ENCODE measurements at regions not wholly inside any gene's neighbourhood (a gene's known extent, or its start where the extent isn't known, plus 50 kb on each side); places are given as distances from the start of the nearest gene placed in this dataset.

GRCh38 chr6:164035900-164036485 is 621.5 kb downstream of the QKI start:
- TF ChIP-seq YY1 (IDR thresholded peaks at IDR 0.05; ENCODE audit: extremely low read depth, insufficient replicate concordance, low read depth, low read length) (no peak), EZH2 (IDR thresholded peaks at IDR 0.05) (no peak), POLR2AphosphoS5 (IDR thresholded peaks at IDR 0.05; ENCODE audit: low read depth, low read length) (no peak), POLR2A (IDR thresholded peaks at IDR 0.05; ENCODE audit: borderline replicate concordance, extremely low read depth, insufficient read depth, insufficient read length) (no peak), EZH2phosphoT487 (IDR thresholded peaks at IDR 0.05; ENCODE audit: borderline replicate concordance) (no peak), RAD21 (IDR thresholded peaks at IDR 0.05; ENCODE audit: low read depth) (no peak)
- TF ChIP-seq, protein P1, sequence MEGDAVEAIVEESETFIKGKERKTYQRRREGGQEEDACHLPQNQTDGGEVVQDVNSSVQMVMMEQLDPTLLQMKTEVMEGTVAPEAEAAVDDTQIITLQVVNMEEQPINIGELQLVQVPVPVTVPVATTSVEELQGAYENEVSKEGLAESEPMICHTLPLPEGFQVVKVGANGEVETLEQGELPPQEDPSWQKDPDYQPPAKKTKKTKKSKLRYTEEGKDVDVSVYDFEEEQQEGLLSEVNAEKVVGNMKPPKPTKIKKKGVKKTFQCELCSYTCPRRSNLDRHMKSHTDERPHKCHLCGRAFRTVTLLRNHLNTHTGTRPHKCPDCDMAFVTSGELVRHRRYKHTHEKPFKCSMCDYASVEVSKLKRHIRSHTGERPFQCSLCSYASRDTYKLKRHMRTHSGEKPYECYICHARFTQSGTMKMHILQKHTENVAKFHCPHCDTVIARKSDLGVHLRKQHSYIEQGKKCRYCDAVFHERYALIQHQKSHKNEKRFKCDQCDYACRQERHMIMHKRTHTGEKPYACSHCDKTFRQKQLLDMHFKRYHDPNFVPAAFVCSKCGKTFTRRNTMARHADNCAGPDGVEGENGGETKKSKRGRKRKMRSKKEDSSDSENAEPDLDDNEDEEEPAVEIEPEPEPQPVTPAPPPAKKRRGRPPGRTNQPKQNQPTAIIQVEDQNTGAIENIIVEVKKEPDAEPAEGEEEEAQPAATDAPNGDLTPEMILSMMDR (IDR thresholded peaks at IDR 0.05 in 2 of 3, conservative IDR thresholded peaks at IDR 0.05 in 1 of 3; ENCODE audit: borderline replicate concordance in 1 of 3, insufficient read depth in 1 of 3, low read depth in 2 of 3, low read length in 2 of 3): no peak
- TF ChIP-seq, protein P2, sequence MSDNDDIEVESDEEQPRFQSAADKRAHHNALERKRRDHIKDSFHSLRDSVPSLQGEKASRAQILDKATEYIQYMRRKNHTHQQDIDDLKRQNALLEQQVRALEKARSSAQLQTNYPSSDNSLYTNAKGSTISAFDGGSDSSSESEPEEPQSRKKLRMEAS (IDR thresholded peaks at IDR 0.05): no peak
- TF ChIP-seq, protein P3, sequence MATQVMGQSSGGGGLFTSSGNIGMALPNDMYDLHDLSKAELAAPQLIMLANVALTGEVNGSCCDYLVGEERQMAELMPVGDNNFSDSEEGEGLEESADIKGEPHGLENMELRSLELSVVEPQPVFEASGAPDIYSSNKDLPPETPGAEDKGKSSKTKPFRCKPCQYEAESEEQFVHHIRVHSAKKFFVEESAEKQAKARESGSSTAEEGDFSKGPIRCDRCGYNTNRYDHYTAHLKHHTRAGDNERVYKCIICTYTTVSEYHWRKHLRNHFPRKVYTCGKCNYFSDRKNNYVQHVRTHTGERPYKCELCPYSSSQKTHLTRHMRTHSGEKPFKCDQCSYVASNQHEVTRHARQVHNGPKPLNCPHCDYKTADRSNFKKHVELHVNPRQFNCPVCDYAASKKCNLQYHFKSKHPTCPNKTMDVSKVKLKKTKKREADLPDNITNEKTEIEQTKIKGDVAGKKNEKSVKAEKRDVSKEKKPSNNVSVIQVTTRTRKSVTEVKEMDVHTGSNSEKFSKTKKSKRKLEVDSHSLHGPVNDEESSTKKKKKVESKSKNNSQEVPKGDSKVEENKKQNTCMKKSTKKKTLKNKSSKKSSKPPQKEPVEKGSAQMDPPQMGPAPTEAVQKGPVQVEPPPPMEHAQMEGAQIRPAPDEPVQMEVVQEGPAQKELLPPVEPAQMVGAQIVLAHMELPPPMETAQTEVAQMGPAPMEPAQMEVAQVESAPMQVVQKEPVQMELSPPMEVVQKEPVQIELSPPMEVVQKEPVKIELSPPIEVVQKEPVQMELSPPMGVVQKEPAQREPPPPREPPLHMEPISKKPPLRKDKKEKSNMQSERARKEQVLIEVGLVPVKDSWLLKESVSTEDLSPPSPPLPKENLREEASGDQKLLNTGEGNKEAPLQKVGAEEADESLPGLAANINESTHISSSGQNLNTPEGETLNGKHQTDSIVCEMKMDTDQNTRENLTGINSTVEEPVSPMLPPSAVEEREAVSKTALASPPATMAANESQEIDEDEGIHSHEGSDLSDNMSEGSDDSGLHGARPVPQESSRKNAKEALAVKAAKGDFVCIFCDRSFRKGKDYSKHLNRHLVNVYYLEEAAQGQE (IDR thresholded peaks at IDR 0.05; ENCODE audit: low read depth): no peak
